ENCODE measurements at regions not wholly inside any gene's neighbourhood (a gene's known extent, or its start where the extent isn't known, plus 50 kb on each side); places are given as distances from the start of the nearest gene placed in this dataset.

DNA sequence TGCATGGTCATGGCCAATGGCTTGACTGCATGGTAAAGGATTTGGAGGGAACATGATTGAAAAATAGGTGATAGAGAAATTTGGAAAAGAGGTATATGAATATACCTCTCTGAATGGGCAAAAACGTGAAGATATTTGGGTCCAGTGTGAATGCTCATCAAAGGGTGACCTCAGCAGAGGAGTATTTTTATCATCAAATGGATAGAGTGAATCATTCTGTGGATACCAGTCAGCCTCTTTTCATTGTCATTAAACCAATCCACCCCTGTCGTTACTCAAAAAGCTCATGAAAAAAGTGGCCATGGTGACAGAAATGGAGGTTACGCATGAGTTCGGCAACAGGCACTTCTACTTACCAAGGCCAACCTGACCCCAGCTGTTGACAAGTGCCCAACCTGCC, 1074.7 kb downstream of the TSN start:
- no peak overlapping the region for H3K27ac ChIP-seq (ENCODE audit: low read depth, low read length)
- H3K4me1 ChIP-seq (ENCODE audit: control insufficient read depth in 1 of 2, insufficient read depth in 2 of 2, low read length in 2 of 2): no peaks in the 10 kb centered on the region
- H3K36me3 ChIP-seq (ENCODE audit: control insufficient read depth in 1 of 2, insufficient read depth in 2 of 2, low read length in 2 of 2): no peaks in the 10 kb centered on the region
- no peak overlapping the region for H3K4me3 ChIP-seq (ENCODE audit: low read depth in 1 of 2, low read length in 2 of 2)
- H3K9me3 ChIP-seq (ENCODE audit: control insufficient read depth in 1 of 2, low read length in 2 of 2): peaks cover 0 to 15% of the 10 kb centered on the region in 2 donors
- no peak overlapping the region for H3K9ac ChIP-seq (ENCODE audit: low read depth in 1 of 2, low read length in 2 of 2)
- H3K27me3 ChIP-seq (ENCODE audit: control insufficient read depth in 1 of 2, insufficient read depth in 2 of 2, low read length in 2 of 2): no peaks in the 10 kb centered on the region

DNA sequence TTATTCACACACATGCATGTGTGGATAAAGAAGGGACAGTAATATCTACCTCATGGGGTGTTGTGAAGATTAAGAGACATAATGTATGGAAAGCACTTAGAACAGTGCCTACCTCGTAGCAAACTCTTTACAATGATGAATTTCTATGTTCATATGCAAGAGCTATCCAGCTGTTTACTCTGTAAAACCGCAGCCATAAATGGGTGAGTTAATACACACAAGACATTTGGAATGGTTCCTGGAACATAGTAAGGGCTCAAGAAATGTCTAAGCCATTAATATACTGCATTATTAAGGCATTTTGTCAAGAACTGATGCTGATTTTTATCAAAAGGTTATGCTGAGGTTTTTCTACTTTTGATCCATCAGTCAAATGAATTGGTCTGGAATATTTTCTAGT, 1076.2 kb downstream of the TSN start:
- no peaks in the 10 kb centered on the region for H3K36me3 ChIP-seq (ENCODE audit: control insufficient read depth in 1 of 2, insufficient read depth in 2 of 2, low read length in 2 of 2)

DNA sequence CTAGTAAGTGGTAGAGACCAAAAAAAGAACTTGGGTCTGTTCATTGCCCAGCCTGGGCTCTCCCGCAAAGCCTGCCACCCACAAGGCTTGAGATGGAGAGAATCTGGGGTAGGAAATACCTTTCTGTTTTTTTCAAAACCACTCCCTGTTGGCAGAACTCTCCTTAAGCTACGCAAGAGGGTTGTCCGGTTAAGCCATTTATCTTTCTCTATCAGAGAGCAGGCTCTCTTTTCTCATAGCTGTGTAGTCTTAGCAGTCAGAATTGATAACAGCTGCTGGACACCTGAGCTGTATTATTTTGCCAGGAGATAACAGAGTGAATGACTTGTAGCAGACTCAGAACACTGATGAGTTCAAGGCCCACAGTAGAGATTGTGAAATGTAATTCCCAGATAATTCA, 1088.1 kb downstream of the TSN start:
- H3K36me3 ChIP-seq (ENCODE audit: control insufficient read depth in 1 of 2, insufficient read depth in 2 of 2, low read length in 2 of 2): no peaks in the 10 kb centered on the region
- H3K4me1 ChIP-seq (ENCODE audit: control insufficient read depth in 1 of 2, insufficient read depth in 2 of 2, low read length in 2 of 2): no peaks in the 10 kb centered on the region
- no peak overlapping the region for H3K27ac ChIP-seq (ENCODE audit: low read depth, low read length)
- H3K9ac ChIP-seq (ENCODE audit: low read depth in 1 of 2, low read length in 2 of 2): no peak overlapping the region
- H3K9me3 ChIP-seq (ENCODE audit: control insufficient read depth in 1 of 2, low read length in 2 of 2): no peaks in the 10 kb centered on the region
- H3K27me3 ChIP-seq (ENCODE audit: control insufficient read depth in 1 of 2, insufficient read depth in 2 of 2, low read length in 2 of 2): no peaks in the 10 kb centered on the region
- no peak overlapping the region for H3K4me3 ChIP-seq (ENCODE audit: low read depth in 1 of 2, low read length in 2 of 2)

More for the DNA sequence above, 1076.2 kb downstream of the TSN start:
- Histone ChIP-seq H3K9me3 (ENCODE audit: control insufficient read depth in 1 of 2, low read length in 2 of 2) (peaks cover 0 to 18% of the 10 kb centered on the region in 2 donors), H3K27me3 (ENCODE audit: control insufficient read depth in 1 of 2, insufficient read depth in 2 of 2, low read length in 2 of 2) (no peaks in the 10 kb centered on the region), H3K27ac (ENCODE audit: low read depth, low read length) (no peak overlapping the region), H3K9ac (ENCODE audit: low read depth in 1 of 2, low read length in 2 of 2) (no peak overlapping the region), H3K4me1 (ENCODE audit: control insufficient read depth in 1 of 2, insufficient read depth in 2 of 2, low read length in 2 of 2) (no peaks in the 10 kb centered on the region), H3K4me3 (ENCODE audit: low read depth in 1 of 2, low read length in 2 of 2) (no peak overlapping the region)

DNA sequence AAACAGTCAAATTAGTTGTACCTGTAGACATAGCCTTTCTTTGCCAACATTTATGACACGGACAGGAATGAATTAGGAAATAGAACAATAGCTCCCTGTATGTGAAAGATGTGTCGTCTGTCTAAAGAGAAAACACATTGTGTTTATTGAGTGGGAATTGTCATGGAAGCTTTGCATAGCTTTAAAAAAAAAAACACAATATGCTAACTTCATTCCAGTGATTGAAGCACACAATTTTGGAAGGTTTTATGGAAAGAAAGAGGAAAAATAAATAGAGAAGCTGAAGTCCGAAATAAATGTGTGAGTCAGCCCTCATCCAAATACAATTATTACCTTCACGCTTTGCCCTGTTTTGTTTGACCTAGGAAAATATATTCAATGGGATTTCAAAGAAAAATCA, 1095.7 kb downstream of the TSN start:
- no peak overlapping the region for H3K9ac ChIP-seq (ENCODE audit: low read depth in 1 of 2, low read length in 2 of 2)
- no peaks in the 10 kb centered on the region for H3K9me3 ChIP-seq (ENCODE audit: control insufficient read depth in 1 of 2, low read length in 2 of 2)
- H3K4me1 ChIP-seq (ENCODE audit: control insufficient read depth in 1 of 2, insufficient read depth in 2 of 2, low read length in 2 of 2): no peaks in the 10 kb centered on the region
- no peaks in the 10 kb centered on the region for H3K36me3 ChIP-seq (ENCODE audit: control insufficient read depth in 1 of 2, insufficient read depth in 2 of 2, low read length in 2 of 2)
- H3K27me3 ChIP-seq (ENCODE audit: control insufficient read depth in 1 of 2, insufficient read depth in 2 of 2, low read length in 2 of 2): no peaks in the 10 kb centered on the region
- no peak overlapping the region for H3K27ac ChIP-seq (ENCODE audit: low read depth, low read length)
- H3K4me3 ChIP-seq (ENCODE audit: low read depth in 1 of 2, low read length in 2 of 2): no peak overlapping the region

DNA sequence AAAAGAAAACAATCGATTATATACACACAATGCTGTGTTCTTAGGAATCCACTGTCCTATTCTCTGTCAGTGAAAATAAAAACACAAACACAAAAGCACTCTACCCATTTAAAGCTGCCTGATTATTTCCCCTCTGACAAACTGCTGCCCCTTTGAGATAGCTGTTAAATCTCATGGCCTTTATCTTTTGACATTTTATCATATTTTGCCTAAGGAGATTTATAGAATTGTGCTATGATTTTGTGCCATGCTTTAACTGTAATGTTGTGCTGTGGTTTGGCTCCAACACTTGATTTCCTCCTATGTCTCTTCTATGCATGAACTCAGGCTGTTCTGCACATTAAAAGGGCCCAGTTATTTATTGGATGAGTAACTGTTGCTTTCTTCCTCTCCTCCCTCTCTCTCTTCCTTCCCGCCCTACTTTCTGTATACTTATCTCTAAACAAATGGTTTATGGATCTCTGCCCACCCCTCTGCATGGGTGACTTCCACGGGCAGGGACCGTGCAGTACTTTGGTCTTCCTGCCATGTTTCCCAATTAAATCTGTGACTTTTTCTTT, 1096.6 kb downstream of the TSN start:
- Histone ChIP-seq H3K4me3 (ENCODE audit: low read depth in 1 of 2, low read length in 2 of 2) (no peak overlapping the region), H3K9me3 (ENCODE audit: control insufficient read depth in 1 of 2, low read length in 2 of 2) (no peaks in the 10 kb centered on the region), H3K9ac (ENCODE audit: low read depth in 1 of 2, low read length in 2 of 2) (no peak overlapping the region), H3K27me3 (ENCODE audit: control insufficient read depth in 1 of 2, insufficient read depth in 2 of 2, low read length in 2 of 2) (no peaks in the 10 kb centered on the region), H3K4me1 (ENCODE audit: control insufficient read depth in 1 of 2, insufficient read depth in 2 of 2, low read length in 2 of 2) (no peaks in the 10 kb centered on the region), H3K36me3 (ENCODE audit: control insufficient read depth in 1 of 2, insufficient read depth in 2 of 2, low read length in 2 of 2) (no peaks in the 10 kb centered on the region), H3K27ac (ENCODE audit: low read depth, low read length) (no peak overlapping the region)

DNA sequence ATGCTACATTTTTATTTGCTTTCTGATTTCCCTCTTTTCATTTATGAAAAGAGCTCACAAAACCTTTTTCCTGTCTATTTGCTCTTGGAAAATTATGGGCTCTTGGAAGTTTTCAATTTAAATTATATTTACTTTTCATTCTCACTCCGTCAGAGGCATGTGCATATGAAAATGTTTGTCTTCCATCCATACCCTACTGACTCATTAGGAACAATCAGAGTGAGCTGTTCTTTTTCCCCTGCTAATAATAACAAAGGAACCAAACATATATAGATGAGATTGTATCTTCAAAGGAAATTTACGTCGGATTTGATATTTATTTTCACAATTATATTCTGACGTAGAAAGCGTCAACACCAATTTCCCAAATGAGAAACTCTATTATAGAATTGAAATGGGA, 1101.2 kb downstream of the TSN start:
- Histone ChIP-seq H3K27ac (ENCODE audit: low read depth, low read length) (no peak overlapping the region), H3K36me3 (ENCODE audit: control insufficient read depth in 1 of 2, insufficient read depth in 2 of 2, low read length in 2 of 2) (no peaks in the 10 kb centered on the region), H3K4me1 (ENCODE audit: control insufficient read depth in 1 of 2, insufficient read depth in 2 of 2, low read length in 2 of 2) (no peaks in the 10 kb centered on the region), H3K9me3 (ENCODE audit: control insufficient read depth in 1 of 2, low read length in 2 of 2) (peaks cover 0 to 5% of the 10 kb centered on the region in 2 donors), H3K9ac (ENCODE audit: low read depth in 1 of 2, low read length in 2 of 2) (no peak overlapping the region), H3K4me3 (ENCODE audit: low read depth in 1 of 2, low read length in 2 of 2) (no peak overlapping the region), H3K27me3 (ENCODE audit: control insufficient read depth in 1 of 2, insufficient read depth in 2 of 2, low read length in 2 of 2) (no peaks in the 10 kb centered on the region)

DNA sequence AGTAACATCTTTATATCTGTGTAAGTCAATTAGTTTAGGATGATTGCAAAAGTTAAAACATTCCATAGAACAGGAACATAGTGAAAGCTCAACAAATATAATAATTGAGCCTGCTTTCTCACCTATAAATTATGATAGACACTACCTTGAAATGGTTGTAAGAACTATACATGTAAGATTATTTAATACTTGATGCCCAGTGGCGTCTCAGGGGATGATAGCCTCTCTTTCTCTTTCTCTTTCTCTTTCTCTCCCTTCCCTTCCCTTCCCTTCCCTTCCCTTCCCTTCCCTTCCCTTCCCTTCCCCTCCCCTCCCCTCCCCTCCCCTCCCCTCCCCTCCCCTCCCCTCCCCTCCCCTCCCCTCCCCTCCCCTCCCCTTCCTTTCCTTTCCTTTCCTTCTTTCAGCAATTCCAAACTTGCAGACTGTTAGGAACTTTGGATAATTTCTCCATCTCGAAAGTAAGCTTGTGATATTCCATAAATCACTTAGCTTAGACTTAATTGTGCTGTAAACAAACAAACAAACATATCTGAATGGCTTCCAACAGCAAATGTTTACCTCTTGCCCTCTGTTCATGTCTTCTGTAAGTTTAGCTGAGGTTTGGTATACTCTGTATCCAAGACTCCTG, 1102.7 kb downstream of the TSN start:
- no peak overlapping the region for H3K27ac ChIP-seq (ENCODE audit: low read depth, low read length)
- H3K9ac ChIP-seq (ENCODE audit: low read depth in 1 of 2, low read length in 2 of 2): no peak overlapping the region
- no peaks in the 10 kb centered on the region for H3K36me3 ChIP-seq (ENCODE audit: control insufficient read depth in 1 of 2, insufficient read depth in 2 of 2, low read length in 2 of 2)
- H3K4me1 ChIP-seq (ENCODE audit: control insufficient read depth in 1 of 2, insufficient read depth in 2 of 2, low read length in 2 of 2): no peaks in the 10 kb centered on the region
- peaks cover 0 to 5% of the 10 kb centered on the region in 2 donors for H3K9me3 ChIP-seq (ENCODE audit: control insufficient read depth in 1 of 2, low read length in 2 of 2)
- no peak overlapping the region for H3K4me3 ChIP-seq (ENCODE audit: low read depth in 1 of 2, low read length in 2 of 2)
- no peaks in the 10 kb centered on the region for H3K27me3 ChIP-seq (ENCODE audit: control insufficient read depth in 1 of 2, insufficient read depth in 2 of 2, low read length in 2 of 2)

DNA sequence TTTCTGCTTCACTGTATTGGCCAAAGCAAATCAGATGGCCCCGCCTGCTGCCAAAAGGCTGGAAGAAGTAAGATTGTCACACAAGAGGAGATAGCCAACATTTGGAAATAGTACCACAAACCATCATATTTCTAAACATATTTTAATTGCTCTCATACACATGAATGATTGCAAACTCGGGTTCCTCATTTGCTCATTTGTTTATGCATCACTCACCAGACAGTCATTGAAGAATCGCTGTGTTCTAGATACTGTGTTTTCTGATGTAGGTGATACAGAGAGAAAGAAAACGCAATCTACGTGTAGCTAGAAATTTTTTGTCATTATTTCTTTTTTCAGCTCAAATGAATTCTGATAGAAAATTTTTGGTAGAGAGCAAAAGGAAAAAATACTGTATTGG, 1103.4 kb downstream of the TSN start:
- H3K9me3 ChIP-seq (ENCODE audit: control insufficient read depth in 1 of 2, low read length in 2 of 2): peaks cover 0 to 5% of the 10 kb centered on the region in 2 donors
- H3K4me3 ChIP-seq (ENCODE audit: low read depth in 1 of 2, low read length in 2 of 2): no peak overlapping the region
- H3K9ac ChIP-seq (ENCODE audit: low read depth in 1 of 2, low read length in 2 of 2): no peak overlapping the region
- H3K27me3 ChIP-seq (ENCODE audit: control insufficient read depth in 1 of 2, insufficient read depth in 2 of 2, low read length in 2 of 2): no peaks in the 10 kb centered on the region
- no peak overlapping the region for H3K27ac ChIP-seq (ENCODE audit: low read depth, low read length)
- no peaks in the 10 kb centered on the region for H3K36me3 ChIP-seq (ENCODE audit: control insufficient read depth in 1 of 2, insufficient read depth in 2 of 2, low read length in 2 of 2)
- no peaks in the 10 kb centered on the region for H3K4me1 ChIP-seq (ENCODE audit: control insufficient read depth in 1 of 2, insufficient read depth in 2 of 2, low read length in 2 of 2)

DNA sequence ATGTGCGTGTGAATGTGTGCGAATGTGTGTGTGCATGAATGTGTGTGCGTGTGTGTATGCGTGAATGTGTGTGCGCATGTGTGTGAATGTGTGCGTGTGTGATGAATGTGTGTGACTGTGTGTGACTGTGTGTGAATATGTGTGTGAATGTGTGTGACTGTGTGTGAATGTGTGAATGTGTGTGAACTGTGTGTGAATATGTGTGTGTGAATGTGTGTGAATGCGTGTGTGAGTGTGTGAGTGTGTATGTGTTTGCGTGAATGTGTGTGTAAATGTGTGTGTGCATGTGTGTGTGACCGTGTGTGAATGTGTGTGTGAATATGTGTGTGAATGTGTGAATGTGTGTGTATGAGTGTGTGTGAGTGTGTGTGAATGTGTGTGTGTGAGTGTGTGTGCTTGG, 1103.8 kb downstream of the TSN start:
- H3K4me3 ChIP-seq (ENCODE audit: low read depth in 1 of 2, low read length in 2 of 2): no peak overlapping the region
- H3K9ac ChIP-seq (ENCODE audit: low read depth in 1 of 2, low read length in 2 of 2): no peak overlapping the region
- H3K27ac ChIP-seq (ENCODE audit: low read depth, low read length): no peak overlapping the region
- H3K9me3 ChIP-seq (ENCODE audit: control insufficient read depth in 1 of 2, low read length in 2 of 2): peaks cover 0 to 5% of the 10 kb centered on the region in 2 donors
- H3K36me3 ChIP-seq (ENCODE audit: control insufficient read depth in 1 of 2, insufficient read depth in 2 of 2, low read length in 2 of 2): no peaks in the 10 kb centered on the region
- no peaks in the 10 kb centered on the region for H3K4me1 ChIP-seq (ENCODE audit: control insufficient read depth in 1 of 2, insufficient read depth in 2 of 2, low read length in 2 of 2)
- no peaks in the 10 kb centered on the region for H3K27me3 ChIP-seq (ENCODE audit: control insufficient read depth in 1 of 2, insufficient read depth in 2 of 2, low read length in 2 of 2)

DNA sequence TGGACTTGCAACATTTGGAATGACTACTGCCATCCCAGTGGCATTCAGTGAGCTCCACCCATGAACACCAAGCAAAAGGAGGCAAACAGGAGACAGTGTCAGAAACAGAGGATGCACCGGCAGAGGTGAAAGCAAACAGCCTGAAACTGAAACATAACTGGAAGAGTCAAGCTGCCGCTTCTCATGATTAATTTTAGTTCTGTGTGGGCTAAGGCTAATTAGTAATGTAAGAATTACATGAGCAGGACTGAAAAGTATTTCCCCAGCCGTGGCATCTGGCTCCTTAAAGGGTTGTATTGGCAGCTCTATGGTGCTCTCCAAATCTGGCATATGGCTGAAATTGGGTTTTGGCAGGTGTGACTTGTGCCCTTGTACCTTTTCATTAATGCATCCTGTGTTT, 1108.1 kb downstream of the TSN start:
- H3K4me1 ChIP-seq (ENCODE audit: control insufficient read depth in 1 of 2, insufficient read depth in 2 of 2, low read length in 2 of 2): no peaks in the 10 kb centered on the region
- no peak overlapping the region for H3K4me3 ChIP-seq (ENCODE audit: low read depth in 1 of 2, low read length in 2 of 2)
- H3K36me3 ChIP-seq (ENCODE audit: control insufficient read depth in 1 of 2, insufficient read depth in 2 of 2, low read length in 2 of 2): no peaks in the 10 kb centered on the region
- H3K27ac ChIP-seq (ENCODE audit: low read depth, low read length): no peak overlapping the region
- H3K27me3 ChIP-seq (ENCODE audit: control insufficient read depth in 1 of 2, insufficient read depth in 2 of 2, low read length in 2 of 2): no peaks in the 10 kb centered on the region
- peaks cover 1 to 10% of the 10 kb centered on the region in 2 donors for H3K9me3 ChIP-seq (ENCODE audit: control insufficient read depth in 1 of 2, low read length in 2 of 2)
- no peak overlapping the region for H3K9ac ChIP-seq (ENCODE audit: low read depth in 1 of 2, low read length in 2 of 2)

Data from duodenal mucosa (tissue), 2 donors.